SK-N-SH (cell line): ENCODE measurements at regions not wholly inside any gene's neighbourhood (a gene's known extent, or its start where the extent isn't known, plus 50 kb on each side); places are given as distances from the start of the nearest gene placed in this dataset.
"Not testable (repeated sequence)": the region's sequence is repeated elsewhere in the genome, so short reads cannot be mapped to it uniquely, and the experiment has no call there.

ENCODE experiments used
- CTCF ChIA-PET: fragments of 300-600, 350-600 bp; formaldehyde crosslinking; extraction: SDS; loops from one replicate; lab custom pipeline; 2021; lab: Yijun Ruan, JAX
- POLR2A ChIA-PET: fragments of 350-600 bp; sonication (Branson Sonifier 250); formaldehyde crosslinking; extraction: SDS; loops from one replicate; lab custom pipeline; 2020; ENCODE audit warnings: antibody characterized with exemption, inconsistent platforms; lab: Yijun Ruan, JAX
- DNase-seq: peaks from one replicate; pipeline ENCODE4 v3.0.0; 2012
- H2AFZ ChIP-seq: fragments of 200-600 bp; sonication (generic); 2 replicates; pipeline ENCODE4 v1.8.1; 2016; ENCODE audit warnings: antibody characterized with exemption, mild to moderate bottlenecking, low read depth
- H3F3A ChIP-seq: fragments of 200-600 bp; sonication (generic); replicated peaks from 2 replicates; pipeline ENCODE3; 2016; ENCODE audit warnings: antibody characterized with exemption, mild to moderate bottlenecking; ENCODE audit not compliant: insufficient read depth
- H3K27ac ChIP-seq, 2 experiments: fragments of 200-500 bp in 1 of 2; fragments of 200-600 bp in 1 of 2; sonication (Bioruptor generic) in 1 of 2; sonication (generic), shearing (Covaris generic) in 1 of 2; 2 replicates each; pipeline versions ENCODE4 v1.5.1 to v1.6.1; 2014 to 2016; ENCODE audit warnings: low read depth in 2 of 2, inconsistent platforms in 1 of 2, low read length in 1 of 2, mild to moderate bottlenecking in 1 of 2, mixed read lengths in 1 of 2
- H3K27me3 ChIP-seq: fragments of 200-600 bp; sonication (generic), shearing (Covaris generic); 2 replicates; pipeline ENCODE4 v1.6.1; 2016; ENCODE audit warnings: mixed run types; ENCODE audit not compliant: insufficient read depth
- H3K36me3 ChIP-seq, 2 experiments: fragments of 200-500 bp in 1 of 2; fragments of 200-600 bp in 1 of 2; sonication (Bioruptor generic) in 1 of 2; sonication (generic) in 1 of 2; replicated peaks in 1 of 2; 2 replicates each; pipeline versions ENCODE3 to v1.5.1; 2014 to 2016; ENCODE audit warnings: low read length in 1 of 2, mild to moderate bottlenecking in 1 of 2; ENCODE audit not compliant: insufficient read depth in 2 of 2, control insufficient read depth in 1 of 2
- H3K4me1 ChIP-seq, 2 experiments: fragments of 200-500 bp in 1 of 2; fragments of 200-600 bp in 1 of 2; sonication (Bioruptor generic) in 1 of 2; sonication (generic), shearing (Covaris generic) in 1 of 2; 2 replicates each; pipeline versions ENCODE4 v1.5.1 to v1.6.1; 2014 to 2016; ENCODE audit warnings: low read depth in 1 of 2, low read length in 1 of 2, mixed run types in 1 of 2; ENCODE audit not compliant: insufficient read depth in 2 of 2, control insufficient read depth in 1 of 2
- H3K4me2 ChIP-seq: fragments of 200-600 bp; sonication (generic), shearing (Covaris generic); 2 replicates; pipeline ENCODE4 v1.6.1; 2017; ENCODE audit warnings: mixed run types
- H3K4me3 ChIP-seq, 2 experiments: fragments of 200-500 bp in 1 of 2; fragments of 200-600 bp in 1 of 2; sonication (Bioruptor generic) in 1 of 2; sonication (generic), shearing (Covaris generic) in 1 of 2; 2 replicates each; pipeline versions ENCODE4 v1.5.1 to v1.8.1; 2014 to 2016; ENCODE audit warnings: low read depth in 2 of 2, inconsistent platforms in 1 of 2, low read length in 1 of 2, mild to moderate bottlenecking in 1 of 2, mixed read lengths in 1 of 2, moderate library complexity in 1 of 2
- H3K79me2 ChIP-seq: fragments of 200-600 bp; sonication (generic); 2 replicates; pipeline ENCODE4 v1.8.1; 2017; ENCODE audit warnings: mild to moderate bottlenecking; ENCODE audit not compliant: insufficient read depth
- H3K9ac ChIP-seq: fragments of 200-600 bp; sonication (generic); 2 replicates; pipeline ENCODE4 v1.6.1; 2017; ENCODE audit warnings: mixed run types
- H3K9me2 ChIP-seq: fragments of 200-600 bp; sonication (generic); 2 replicates; pipeline ENCODE4 v1.6.1; 2017; ENCODE audit warnings: mixed run types
- H3K9me3 ChIP-seq: fragments of 200-600 bp; sonication (generic); 2 replicates; pipeline ENCODE4 v1.6.1; 2017; ENCODE audit warnings: mixed run types, mild to moderate bottlenecking, moderate library complexity
- H4K20me1 ChIP-seq: fragments of 200-600 bp; sonication (generic); 2 replicates; pipeline ENCODE4 v1.6.1; 2017; ENCODE audit warnings: mild to moderate bottlenecking, mixed run types; ENCODE audit not compliant: insufficient read depth
- CTCF ChIP-seq: fragments of 200-600 bp; sonication (generic); IDR thresholded peaks from 2 replicates; pipeline ENCODE4 v1.6.1; 2017; ENCODE audit warnings: antibody characterized with exemption, mild to moderate bottlenecking, moderate library complexity
- ELF1 ChIP-seq: IDR thresholded peaks from 2 replicates; pipeline ENCODE4 v1.4.0; 2012
- IRF3 ChIP-seq: fragments of 150-350 bp; IDR thresholded peaks from 2 replicates; pipeline ENCODE4 v1.6.1; 2016; ENCODE audit warnings: mild to moderate bottlenecking, low read depth, low read length
- MAX ChIP-seq: IDR thresholded peaks from 2 replicates; pipeline ENCODE4 v1.4.0; 2012; ENCODE audit warnings: low read depth
- NFIC ChIP-seq: IDR thresholded peaks from 2 replicates; pipeline ENCODE4 v1.4.0; 2012; ENCODE audit warnings: borderline replicate concordance
- NRF1 ChIP-seq: IDR thresholded peaks from 2 replicates; pipeline ENCODE4 v1.6.1; 2012; ENCODE audit warnings: low read depth, mild to moderate bottlenecking, low read length
- PBX3 ChIP-seq: IDR thresholded peaks from 2 replicates; pipeline ENCODE4; 2012
- POLR2AphosphoS5 ChIP-seq: IDR thresholded peaks from 2 replicates; pipeline ENCODE4 v1.6.1; 2012; ENCODE audit warnings: low read depth, low read length
- RCOR1 ChIP-seq: fragments of 150-350 bp; IDR thresholded peaks from 2 replicates; pipeline ENCODE4 v1.6.1; 2017; ENCODE audit warnings: antibody characterized with exemption, low read length
- REST ChIP-seq: IDR thresholded peaks from 2 replicates; pipeline ENCODE4 v1.6.1; 2012; ENCODE audit warnings: mild to moderate bottlenecking, low read depth, low read length, moderate library complexity
- RFX5 ChIP-seq: IDR thresholded peaks from 2 replicates; pipeline ENCODE4 v1.6.1; 2012; ENCODE audit warnings: mild to moderate bottlenecking, improper control_type of control experiment, low read length
- TCF12 ChIP-seq: IDR thresholded peaks from 2 replicates; pipeline ENCODE4 v1.4.0; 2012
- USF2 ChIP-seq: fragments of 150-350 bp; IDR thresholded peaks from 2 replicates; pipeline ENCODE4 v1.6.1; 2017; ENCODE audit warnings: antibody characterized with exemption, low read length, low read depth, borderline replicate concordance
- WGBS: methylation state at CpG from one replicate; pipeline ENCODE4 v1.1.6; 2017; ENCODE audit warnings: low lambda C conversion rate; 5-methylcytosine and 5-hydroxymethylcytosine counted together

GRCh38 chrX:137929951-137930350 lies 364.0 kb downstream of the ZIC3 start:
- Histone ChIP-seq H3K9me2 (no peaks in the 10 kb centered on the region), H3K9ac (no peak overlapping the region), H3F3A (no peaks in the 10 kb centered on the region), H4K20me1 (no peaks in the 10 kb centered on the region), H3K79me2 (no peaks in the 10 kb centered on the region), H2AFZ (no peak overlapping the region), H3K4me1 (no peaks in the 10 kb centered on the region), H3K27ac (no peak overlapping the region), H3K27me3 (no peaks in the 10 kb centered on the region), H3K36me3 (no peaks in the 10 kb centered on the region), H3K4me3 (no peak overlapping the region), H3K4me2 (no peak overlapping the region), H3K9me3 (no peaks in the 10 kb centered on the region)
- TF ChIP-seq USF2 (no peak), RFX5 (no peak), MAX (no peak), POLR2AphosphoS5 (no peak), TCF12 (no peak), NFIC (no peak), RCOR1 (no peak), ELF1 (no peak)
- 0% methylated on average over 2 of the region's 2 CpGs for WGBS
- ChIA-PET CTCF (no interaction called here), POLR2A (no interaction called here)
- DNase-seq = no peak

GRCh38 chrX:137930533-137930932 lies 364.6 kb downstream of the ZIC3 start:
- no peaks in the 10 kb centered on the region for H3F3A ChIP-seq
- H4K20me1 ChIP-seq = no peaks in the 10 kb centered on the region
- H3K79me2 ChIP-seq = no peaks in the 10 kb centered on the region
- no peak overlapping the region for H3K4me2 ChIP-seq
- no peak overlapping the region for H3K27ac ChIP-seq
- no peak overlapping the region for H3K9ac ChIP-seq
- POLR2A ChIA-PET = no interaction called here
- no peak for TF ChIP-seq CTCF
- TF ChIP-seq NRF1 = no peak
- TF ChIP-seq NFIC = no peak
- TF ChIP-seq PBX3 = no peak
- TF ChIP-seq IRF3 = no peak
- TF ChIP-seq REST = no peak
- H3K9me3 ChIP-seq = no peaks in the 10 kb centered on the region
- WGBS = 0% methylated on average over 2 of the region's 2 CpGs
- DNase-seq = no peak
- H2AFZ ChIP-seq = no peak overlapping the region
- H3K36me3 ChIP-seq = no peaks in the 10 kb centered on the region
- no peaks in the 10 kb centered on the region for H3K27me3 ChIP-seq
- no peaks in the 10 kb centered on the region for H3K4me1 ChIP-seq
- CTCF ChIA-PET = no interaction called here
- no peaks in the 10 kb centered on the region for H3K9me2 ChIP-seq
- no peak overlapping the region for H3K4me3 ChIP-seq

GRCh38 chrX:137934214-137934613 lies 368.3 kb downstream of the ZIC3 start:
- H3K36me3 ChIP-seq, H3K79me2 ChIP-seq, H3K27me3 ChIP-seq, H3K9me2 ChIP-seq, DNase-seq, H3K4me2 ChIP-seq, H3K27ac ChIP-seq, H3K9me3 ChIP-seq, H3K4me3 ChIP-seq, CTCF ChIA-PET, H4K20me1 ChIP-seq, H3F3A ChIP-seq, H2AFZ ChIP-seq, POLR2A ChIA-PET, H3K4me1 ChIP-seq, H3K9ac ChIP-seq: not testable (repeated sequence)
- WGBS = 4% methylated on average over 1 of the region's 1 CpG
